K562 (cell line): ENCODE measurements at regions not wholly inside any gene's neighbourhood (a gene's known extent, or its start where the extent isn't known, plus 50 kb on each side); places are given as distances from the start of the nearest gene placed in this dataset.

Source experiments
- CAMTA2 ChIP-seq: fragments of 250-450 bp; sonication (Bioruptor Pico); conservative IDR thresholded peaks from 2 replicates; pipeline ENCODE4 v1.5.1; 2022
- CBFA2T3 ChIP-seq: fragments of 450-650 bp; IDR thresholded peaks from 2 replicates; pipeline ENCODE4 v1.6.1; 2017
- EGR1 ChIP-seq: fragments of 450-650 bp; conservative IDR thresholded peaks from 2 replicates; pipeline ENCODE4 v1.6.1; 2017; ENCODE audit warnings: mild to moderate bottlenecking
- EP300 ChIP-seq: IDR thresholded peaks from 2 replicates; pipeline ENCODE4 v1.6.1; 2012; ENCODE audit warnings: low read length, improper control_type of control experiment
- EZH2 ChIP-seq: IDR thresholded peaks from 2 replicates; pipeline ENCODE4 v1.6.1; 2012; ENCODE audit warnings: low read depth, mild to moderate bottlenecking, inconsistent platforms, low read length, borderline replicate concordance
- KAT7 ChIP-seq: sonication (generic); formaldehyde crosslinking; IDR thresholded peaks from 2 replicates; pipeline ENCODE4 v1.8.0; 2022; ENCODE audit warnings: missing genetic modification reagents, mild to moderate bottlenecking, borderline replicate concordance
- MXI1 ChIP-seq: IDR thresholded peaks from 2 replicates; pipeline ENCODE4 v1.6.1; 2011; ENCODE audit warnings: low read depth, mild to moderate bottlenecking, improper control_type of control experiment, low read length
- RBM34 ChIP-seq: fragments of 200-400 bp; formaldehyde crosslinking; IDR thresholded peaks from 2 replicates; pipeline ENCODE4 v1.6.1; 2018; ENCODE audit warnings: low read length, borderline replicate concordance; ENCODE audit not compliant: insufficient read depth
- TAF1 ChIP-seq: IDR thresholded peaks from 2 replicates; pipeline ENCODE4 v1.6.1; 2011; ENCODE audit warnings: mild to moderate bottlenecking, low read length, moderate library complexity; ENCODE audit not compliant: insufficient read depth, control insufficient read depth, severe bottlenecking; ENCODE audit errors: extremely low read depth
- ZNF764 ChIP-seq: fragments of 250-450 bp; sonication (Bioruptor Pico); IDR thresholded peaks from 2 replicates; pipeline ENCODE4 v1.4.0; 2020; ENCODE audit warnings: low read depth, mild to moderate bottlenecking, moderate library complexity
- ZZZ3 ChIP-seq: fragments of 450-650 bp; IDR thresholded peaks from 2 replicates; pipeline ENCODE4 v1.6.1; 2016; ENCODE audit warnings: antibody characterized with exemption, mild to moderate bottlenecking, moderate library complexity
- TF ChIP-seq, protein P1 (sequence below), 3 experiments: IDR thresholded peaks in 2 of 3; conservative IDR thresholded peaks in 1 of 3; 2 replicates each; pipeline ENCODE4 v1.5.1; 2011 to 2012; ENCODE audit warnings: low read length in 3 of 3, mild to moderate bottlenecking in 3 of 3, control low read depth in 2 of 3, improper control_type of control experiment in 1 of 3, inconsistent platforms in 1 of 3, low read depth in 1 of 3, mixed read lengths in 1 of 3, moderate library complexity in 1 of 3; ENCODE audit not compliant: insufficient read depth in 2 of 3
- TF ChIP-seq, protein P2 (sequence below): fragments of 250-450 bp; sonication (Bioruptor Pico); IDR thresholded peaks from 2 replicates; pipeline ENCODE4 v1.4.0; 2020; ENCODE audit warnings: borderline replicate concordance
- TF ChIP-seq, protein P3 (sequence below): fragments of 150-350 bp; conservative IDR thresholded peaks from 2 replicates; pipeline ENCODE4 v1.6.1; 2014; ENCODE audit warnings: low read length

DNA sequence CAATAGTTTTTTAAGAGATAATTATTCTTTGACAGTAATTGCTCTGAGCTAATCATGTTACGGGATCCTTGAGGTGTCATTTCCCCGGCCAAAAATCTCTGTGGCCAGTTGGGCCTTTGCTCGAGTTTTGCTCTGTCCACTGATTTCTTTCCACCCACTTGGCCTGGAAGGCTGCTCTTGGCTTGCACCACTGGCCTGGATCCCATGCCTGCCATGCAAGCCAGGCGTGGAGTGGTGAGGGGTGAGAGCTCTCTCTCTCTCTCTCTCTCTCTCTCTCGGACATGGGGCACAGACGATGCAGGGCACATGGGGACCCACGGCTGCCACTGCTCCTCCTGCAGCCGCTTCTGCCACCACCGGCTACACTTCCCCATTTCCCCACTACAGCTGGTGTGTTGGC, 853.0 kb upstream of the GCFC2 start:
- no peak for TF ChIP-seq TAF1
- TF ChIP-seq CAMTA2 (CRISPR knock-in tag): no peak
- TF ChIP-seq ZZZ3: no peak
- TF ChIP-seq, protein P1, sequence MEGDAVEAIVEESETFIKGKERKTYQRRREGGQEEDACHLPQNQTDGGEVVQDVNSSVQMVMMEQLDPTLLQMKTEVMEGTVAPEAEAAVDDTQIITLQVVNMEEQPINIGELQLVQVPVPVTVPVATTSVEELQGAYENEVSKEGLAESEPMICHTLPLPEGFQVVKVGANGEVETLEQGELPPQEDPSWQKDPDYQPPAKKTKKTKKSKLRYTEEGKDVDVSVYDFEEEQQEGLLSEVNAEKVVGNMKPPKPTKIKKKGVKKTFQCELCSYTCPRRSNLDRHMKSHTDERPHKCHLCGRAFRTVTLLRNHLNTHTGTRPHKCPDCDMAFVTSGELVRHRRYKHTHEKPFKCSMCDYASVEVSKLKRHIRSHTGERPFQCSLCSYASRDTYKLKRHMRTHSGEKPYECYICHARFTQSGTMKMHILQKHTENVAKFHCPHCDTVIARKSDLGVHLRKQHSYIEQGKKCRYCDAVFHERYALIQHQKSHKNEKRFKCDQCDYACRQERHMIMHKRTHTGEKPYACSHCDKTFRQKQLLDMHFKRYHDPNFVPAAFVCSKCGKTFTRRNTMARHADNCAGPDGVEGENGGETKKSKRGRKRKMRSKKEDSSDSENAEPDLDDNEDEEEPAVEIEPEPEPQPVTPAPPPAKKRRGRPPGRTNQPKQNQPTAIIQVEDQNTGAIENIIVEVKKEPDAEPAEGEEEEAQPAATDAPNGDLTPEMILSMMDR (IDR thresholded peaks at IDR 0.05 in 2 of 3, conservative IDR thresholded peaks at IDR 0.05 in 1 of 3; ENCODE audit: insufficient read depth in 2 of 3, low read depth in 1 of 3, low read length in 3 of 3): no peak
- no peak for TF ChIP-seq EGR1
- TF ChIP-seq, protein P2, sequence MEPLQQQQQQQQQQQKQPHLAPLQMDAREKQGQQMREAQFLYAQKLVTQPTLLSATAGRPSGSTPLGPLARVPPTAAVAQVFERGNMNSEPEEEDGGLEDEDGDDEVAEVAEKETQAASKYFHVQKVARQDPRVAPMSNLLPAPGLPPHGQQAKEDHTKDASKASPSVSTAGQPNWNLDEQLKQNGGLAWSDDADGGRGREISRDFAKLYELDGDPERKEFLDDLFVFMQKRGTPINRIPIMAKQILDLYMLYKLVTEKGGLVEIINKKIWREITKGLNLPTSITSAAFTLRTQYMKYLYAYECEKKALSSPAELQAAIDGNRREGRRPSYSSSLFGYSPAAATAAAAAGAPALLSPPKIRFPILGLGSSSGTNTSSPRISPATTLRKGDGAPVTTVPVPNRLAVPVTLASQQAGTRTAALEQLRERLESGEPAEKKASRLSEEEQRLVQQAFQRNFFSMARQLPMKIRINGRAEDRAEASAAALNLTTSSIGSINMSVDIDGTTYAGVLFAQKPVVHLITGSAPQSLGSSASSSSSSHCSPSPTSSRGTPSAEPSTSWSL (CRISPR knock-in tag): no peak
- no peak for TF ChIP-seq CBFA2T3
- no peak for TF ChIP-seq RBM34
- TF ChIP-seq EP300: no peak
- no peak for TF ChIP-seq KAT7
- TF ChIP-seq, protein P3, sequence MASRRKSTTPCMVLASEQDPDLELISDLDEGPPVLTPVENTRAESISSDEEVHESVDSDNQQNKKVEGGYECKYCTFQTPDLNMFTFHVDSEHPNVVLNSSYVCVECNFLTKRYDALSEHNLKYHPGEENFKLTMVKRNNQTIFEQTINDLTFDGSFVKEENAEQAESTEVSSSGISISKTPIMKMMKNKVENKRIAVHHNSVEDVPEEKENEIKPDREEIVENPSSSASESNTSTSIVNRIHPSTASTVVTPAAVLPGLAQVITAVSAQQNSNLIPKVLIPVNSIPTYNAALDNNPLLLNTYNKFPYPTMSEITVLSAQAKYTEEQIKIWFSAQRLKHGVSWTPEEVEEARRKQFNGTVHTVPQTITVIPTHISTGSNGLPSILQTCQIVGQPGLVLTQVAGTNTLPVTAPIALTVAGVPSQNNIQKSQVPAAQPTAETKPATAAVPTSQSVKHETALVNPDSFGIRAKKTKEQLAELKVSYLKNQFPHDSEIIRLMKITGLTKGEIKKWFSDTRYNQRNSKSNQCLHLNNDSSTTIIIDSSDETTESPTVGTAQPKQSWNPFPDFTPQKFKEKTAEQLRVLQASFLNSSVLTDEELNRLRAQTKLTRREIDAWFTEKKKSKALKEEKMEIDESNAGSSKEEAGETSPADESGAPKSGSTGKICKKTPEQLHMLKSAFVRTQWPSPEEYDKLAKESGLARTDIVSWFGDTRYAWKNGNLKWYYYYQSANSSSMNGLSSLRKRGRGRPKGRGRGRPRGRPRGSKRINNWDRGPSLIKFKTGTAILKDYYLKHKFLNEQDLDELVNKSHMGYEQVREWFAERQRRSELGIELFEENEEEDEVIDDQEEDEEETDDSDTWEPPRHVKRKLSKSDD: no peak
- no peak for TF ChIP-seq ZNF764
- no peak for TF ChIP-seq EZH2
- TF ChIP-seq MXI1: no peak
